GM10266 (cell line): ENCODE measurements at regions not wholly inside any gene's neighbourhood (a gene's known extent, or its start where the extent isn't known, plus 50 kb on each side); places are given as distances from the start of the nearest gene placed in this dataset.

Experiments used
- DNase-seq: peaks from one replicate; pipeline ENCODE4 v3.0.0; 2012; ENCODE audit errors: extremely low spot score
- CTCF ChIP-seq: IDR thresholded peaks from 2 replicates; pipeline ENCODE4 v1.5.1; 2012; ENCODE audit warnings: mild to moderate bottlenecking, low read depth; ENCODE audit not compliant: control insufficient read depth, insufficient read depth; ENCODE audit errors: missing control alignments

- TF ChIP-seq CTCF: no peak
These were observed 691.0 kb upstream of the SGCG start for GRCh38 chr13:22489771-22490170.

DNA sequence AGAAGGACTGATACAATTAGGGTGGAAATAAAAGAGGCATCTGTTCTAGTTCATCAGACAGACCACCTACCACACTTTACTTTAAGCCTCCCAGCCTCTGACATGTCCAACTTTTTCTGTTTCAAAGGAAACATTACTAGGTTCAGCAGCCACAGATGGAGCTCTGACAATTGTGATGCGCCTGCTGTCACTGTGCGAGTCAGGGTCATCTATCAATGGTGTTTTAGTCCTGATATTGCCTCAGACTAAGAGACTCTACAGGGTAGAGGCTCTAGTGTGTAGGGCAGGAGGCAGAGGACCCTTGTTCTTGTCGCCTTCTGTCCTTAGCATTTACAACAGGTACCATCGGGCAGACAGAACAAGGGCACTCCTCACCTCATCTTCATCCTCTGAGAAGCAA is 685.0 kb upstream of the SGCG start:
- DNase-seq: no peak
- no peak for TF ChIP-seq CTCF

More at GRCh38 chr13:22489771-22490170, 691.0 kb upstream of the SGCG start:
- DNase-seq: no peak

DNA sequence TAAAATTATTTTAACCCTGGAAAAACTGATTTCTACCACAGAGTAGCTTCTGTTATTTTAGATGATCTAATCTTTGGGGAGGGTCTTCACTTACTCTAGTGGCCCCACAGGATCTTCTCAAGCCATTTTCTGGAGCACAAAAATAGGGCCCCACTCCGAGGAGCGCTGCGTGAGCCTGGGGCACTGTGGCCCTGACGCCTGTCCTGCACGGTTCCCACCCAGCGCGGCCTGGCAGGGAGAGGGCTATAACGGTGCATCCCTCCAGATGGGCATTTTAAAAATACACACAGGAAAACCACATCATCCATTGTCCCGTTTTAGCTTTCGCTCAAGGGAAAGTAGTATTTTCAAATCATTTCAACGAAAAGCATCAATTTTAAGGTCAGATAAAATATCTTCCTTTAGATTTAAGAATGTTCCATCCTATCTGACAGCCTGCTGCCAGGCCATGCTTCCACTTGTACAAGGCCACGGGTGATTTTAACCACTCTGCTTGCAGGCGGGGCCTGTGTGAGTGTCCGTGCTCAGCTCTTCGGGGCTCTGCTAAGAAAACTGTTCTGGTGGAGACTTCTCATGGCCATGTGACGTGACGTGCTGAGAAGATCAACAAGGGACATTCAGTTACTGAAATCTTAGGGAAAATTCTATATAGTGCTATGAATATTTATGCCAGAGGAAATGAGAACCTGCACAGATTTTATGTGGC is 683.8 kb upstream of the SGCG start:
- DNase-seq: no peak
- TF ChIP-seq CTCF: no peak

- TF ChIP-seq CTCF: no peak
- no peak for DNase-seq
These were observed 682.6 kb upstream of the SGCG start for GRCh38 chr13:22497991-22498780.

DNA sequence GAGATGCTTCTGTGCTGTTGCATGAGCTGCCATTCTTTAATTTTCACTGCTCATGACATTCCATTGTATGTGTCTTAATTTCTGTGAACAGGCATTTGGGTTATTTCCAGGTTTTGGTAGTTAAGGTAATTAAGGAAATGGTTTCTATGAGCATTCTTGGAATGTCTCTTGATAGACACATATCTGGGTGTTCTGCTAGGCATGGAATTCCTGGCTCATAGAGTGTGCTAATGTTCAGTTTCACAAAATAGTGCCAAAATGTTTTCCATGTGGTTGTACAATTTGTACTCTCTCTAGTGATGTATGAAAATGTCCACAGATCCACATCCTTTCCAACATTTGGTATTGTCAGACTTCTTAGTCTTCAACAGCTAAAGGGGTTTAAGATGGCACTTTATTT is 680.9 kb upstream of the SGCG start:
- no peak for DNase-seq

DNA sequence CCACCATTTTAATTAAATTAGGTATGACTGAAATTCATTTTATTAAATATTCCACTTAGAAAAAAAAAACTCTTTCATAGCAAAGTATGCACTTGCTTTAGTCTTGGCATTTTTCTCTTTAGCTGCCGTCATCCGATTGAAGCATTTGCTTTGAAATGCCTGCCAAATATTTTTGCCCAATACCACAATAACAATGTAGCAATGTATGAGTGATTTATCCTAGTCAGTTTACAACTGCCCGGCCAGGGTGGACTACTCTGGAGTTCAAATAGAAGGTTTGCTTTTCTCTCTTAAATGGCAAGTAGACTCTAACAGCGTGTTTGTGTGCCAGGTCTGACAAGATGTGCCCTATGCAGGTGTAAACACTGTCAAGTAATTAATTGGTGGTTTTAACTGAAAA is 675.3 kb upstream of the SGCG start:
- no peak for TF ChIP-seq CTCF
- DNase-seq: no peak

More for the DNA sequence above, 680.9 kb upstream of the SGCG start:
- no peak for TF ChIP-seq CTCF
